GM12878 (cell line): ENCODE measurements at regions not wholly inside any gene's neighbourhood (a gene's known extent, or its start where the extent isn't known, plus 50 kb on each side); places are given as distances from the start of the nearest gene placed in this dataset.

Experiments
- NFIC ChIP-seq: IDR thresholded peaks from 2 replicates; pipeline ENCODE4 v1.6.1; 2012; ENCODE audit warnings: low read depth, mild to moderate bottlenecking, inconsistent platforms, low read length, moderate library complexity
- ZNF207 ChIP-seq: fragments of 450-650 bp; IDR thresholded peaks from 2 replicates; pipeline ENCODE4 v1.6.1; 2014; ENCODE audit warnings: antibody characterized with exemption, mild to moderate bottlenecking, borderline replicate concordance

GRCh38 chr16:65934443-65934842 lies 432.0 kb upstream of the CDH5 start:
- TF ChIP-seq NFIC, result no peak
- no peak for TF ChIP-seq ZNF207
